ENCODE measurements at regions not wholly inside any gene's neighbourhood (a gene's known extent, or its start where the extent isn't known, plus 50 kb on each side); places are given as distances from the start of the nearest gene placed in this dataset.

DNA sequence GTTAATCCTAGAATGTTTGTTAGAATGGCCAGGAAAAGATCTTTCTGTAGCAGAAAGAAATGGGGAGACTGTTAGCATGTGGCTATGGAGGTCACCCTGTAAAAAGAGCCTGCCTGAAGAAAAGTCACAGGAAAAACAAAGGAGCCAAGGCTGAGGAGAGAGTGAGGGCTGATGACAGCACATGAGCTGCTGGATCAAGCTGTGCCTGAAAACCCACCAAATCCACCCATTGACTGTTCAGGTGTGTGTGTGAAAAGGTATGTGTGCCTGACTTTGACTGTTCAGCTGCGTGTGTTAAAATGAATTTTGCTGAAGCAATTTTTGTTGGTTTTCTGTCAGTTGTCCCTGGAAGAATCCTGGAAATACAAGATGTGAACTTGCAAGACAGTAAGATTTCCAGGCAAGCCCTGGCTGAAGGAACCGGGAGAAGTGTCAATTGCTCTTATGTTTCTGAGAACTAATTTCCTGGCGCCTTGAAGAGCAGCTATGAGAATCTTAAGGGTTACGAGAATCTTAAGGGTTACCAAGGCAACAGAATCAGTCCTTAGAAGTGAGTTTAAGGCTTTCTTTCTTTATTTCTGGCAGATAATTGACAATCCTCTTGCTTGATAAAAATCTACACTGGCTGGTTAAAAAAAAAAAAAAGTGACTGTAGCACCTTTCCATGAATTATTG lies 73.0 kb upstream of the LGALSL start:
- no peak for DNase-seq

DNA sequence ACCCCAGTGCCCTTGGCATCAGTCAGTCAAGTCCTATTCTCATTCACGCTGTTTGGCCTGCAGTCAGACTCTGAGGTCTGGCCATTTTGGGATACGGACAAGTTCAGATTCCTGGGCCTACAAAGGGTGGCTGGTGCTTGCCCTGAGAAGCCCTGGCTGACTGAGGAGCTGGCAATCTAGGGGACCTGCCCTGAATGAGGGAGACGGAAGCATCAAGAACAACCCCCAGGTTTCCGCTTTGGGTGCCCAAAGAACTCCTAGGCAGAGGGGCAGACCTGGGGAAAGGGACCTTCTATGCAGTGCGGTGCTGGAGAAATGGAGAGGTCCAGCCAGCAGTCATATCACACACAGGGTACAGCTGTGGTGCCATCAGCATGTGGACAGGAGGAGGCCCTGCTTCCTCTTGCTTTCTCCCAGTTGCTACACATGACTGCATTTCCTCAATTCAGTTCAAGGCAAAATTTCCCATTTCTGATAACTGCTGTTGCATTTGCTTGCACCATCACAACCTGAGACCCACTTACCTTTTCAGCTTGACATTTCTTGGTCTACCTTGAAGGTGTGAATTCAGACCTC lies 70.9 kb upstream of the LGALSL start:
- no peak for DNase-seq

DNA sequence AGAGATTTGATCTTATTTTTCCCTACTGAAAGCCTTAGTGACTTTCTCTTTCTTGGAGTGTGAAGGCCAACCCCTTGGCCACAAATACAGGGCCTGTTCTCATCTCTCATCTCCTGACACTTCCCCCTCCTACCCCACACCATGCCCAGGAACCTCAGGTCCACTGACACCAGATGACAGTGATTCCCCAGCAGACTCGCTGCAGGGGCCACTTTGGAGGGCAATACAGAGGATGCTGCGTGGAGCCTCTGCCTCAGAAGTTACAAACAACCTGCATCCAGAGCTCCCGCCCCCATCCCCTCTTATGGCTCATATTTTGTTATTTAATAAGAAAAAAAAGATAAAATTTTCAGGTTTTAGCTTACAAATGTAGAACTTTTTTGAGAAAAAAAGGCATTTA lies 70.1 kb upstream of the LGALSL start:
- no peak for DNase-seq

DNA sequence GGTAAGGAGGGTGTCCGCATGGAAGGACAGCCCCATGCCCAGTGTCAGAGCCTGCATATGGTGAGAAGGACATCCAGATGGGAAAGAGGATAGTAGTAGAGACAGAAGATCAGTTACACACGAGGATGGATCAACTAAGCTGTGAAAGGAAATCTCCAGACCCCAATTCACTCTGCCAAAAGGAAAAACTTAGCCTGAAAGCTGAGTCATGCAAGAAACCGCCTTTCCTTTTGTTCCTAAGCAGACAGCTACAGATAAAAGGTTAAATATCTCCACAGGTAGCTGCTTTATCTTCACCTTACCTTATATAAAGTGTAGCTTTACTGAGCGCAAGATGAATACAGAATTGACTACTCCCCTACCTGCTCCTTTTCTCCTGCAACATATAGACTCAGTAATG lies 67.3 kb upstream of the LGALSL start:
- DNase-seq: no peak

DNA sequence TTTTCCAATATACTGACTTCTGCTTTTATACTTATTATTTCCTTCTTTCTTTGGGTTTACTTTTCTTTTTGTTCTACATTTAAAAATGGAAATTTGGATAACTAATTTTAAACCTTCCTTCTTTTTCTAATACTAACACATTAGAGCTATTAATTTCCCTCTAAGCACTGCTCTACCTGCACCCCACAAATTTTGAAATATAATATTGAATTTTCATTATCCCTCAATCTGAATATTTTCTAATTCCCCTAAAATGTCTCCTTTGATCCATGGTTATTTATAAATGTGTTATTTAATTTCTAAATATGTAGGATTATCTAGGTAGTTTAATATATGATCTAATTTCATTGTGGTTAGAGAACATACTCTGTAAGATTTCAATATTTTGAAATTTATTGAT lies 63.4 kb upstream of the LGALSL start:
- DNase-seq: no peak

DNA sequence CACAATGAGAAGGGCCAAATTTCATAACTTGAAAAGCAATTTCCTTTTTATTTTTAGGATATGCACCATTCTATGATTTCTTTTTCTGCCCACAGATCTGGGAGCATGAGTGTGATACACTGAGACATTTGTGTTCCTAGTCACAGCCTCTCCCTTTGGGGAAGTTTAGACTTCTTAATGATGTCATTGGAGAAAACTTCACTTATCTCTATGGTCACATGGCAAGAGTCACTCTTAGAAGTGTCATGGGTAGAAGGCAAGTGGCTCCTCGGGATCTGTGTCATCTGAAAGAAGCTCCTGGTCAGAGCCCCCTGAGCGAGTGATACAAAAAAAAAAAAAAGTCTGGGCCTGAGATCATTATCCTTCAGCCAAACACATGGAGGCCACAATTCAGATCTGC lies 62.5 kb upstream of the LGALSL start:
- DNase-seq: no peak

DNA sequence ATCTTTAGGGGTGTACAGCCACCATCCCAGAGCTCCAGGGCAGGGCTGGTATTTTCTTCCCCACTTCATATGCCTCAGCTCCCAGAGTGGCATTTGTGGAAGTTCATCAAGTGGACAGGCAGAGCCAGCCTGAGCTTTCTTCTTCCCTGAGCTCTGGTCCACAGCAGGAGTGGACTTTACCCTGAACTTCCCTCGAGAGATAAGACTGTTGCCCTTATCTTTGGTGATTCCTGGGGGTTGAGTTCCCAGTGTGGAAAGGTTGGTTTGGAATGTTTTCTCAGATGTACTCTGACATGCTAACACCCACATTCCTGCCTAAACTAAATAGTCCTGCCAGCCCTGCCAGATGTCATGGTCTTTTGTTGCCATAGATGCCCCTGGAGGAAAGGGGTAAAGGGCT lies 62.0 kb upstream of the LGALSL start:
- DNase-seq: no peak

DNA sequence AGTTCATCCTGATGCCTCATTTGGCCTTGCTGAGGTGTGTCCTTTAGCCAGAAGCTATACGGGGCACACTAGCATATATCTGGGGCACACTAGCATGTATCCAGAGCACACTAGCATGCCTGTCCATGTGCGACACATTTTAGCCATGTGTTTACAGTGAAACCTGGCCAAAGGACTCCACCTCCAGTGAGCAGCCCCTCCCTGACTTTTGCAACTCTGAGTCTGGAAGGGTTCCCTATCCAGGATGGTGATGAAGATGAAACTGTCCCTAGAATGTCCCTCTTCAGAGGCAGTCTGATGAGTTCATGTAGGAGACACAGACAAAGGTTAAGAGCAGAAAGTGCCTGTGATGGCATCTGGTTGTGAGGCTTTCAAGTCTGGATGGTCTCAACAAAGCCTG lies 61.4 kb upstream of the LGALSL start:
- DNase-seq: no peak

DNA sequence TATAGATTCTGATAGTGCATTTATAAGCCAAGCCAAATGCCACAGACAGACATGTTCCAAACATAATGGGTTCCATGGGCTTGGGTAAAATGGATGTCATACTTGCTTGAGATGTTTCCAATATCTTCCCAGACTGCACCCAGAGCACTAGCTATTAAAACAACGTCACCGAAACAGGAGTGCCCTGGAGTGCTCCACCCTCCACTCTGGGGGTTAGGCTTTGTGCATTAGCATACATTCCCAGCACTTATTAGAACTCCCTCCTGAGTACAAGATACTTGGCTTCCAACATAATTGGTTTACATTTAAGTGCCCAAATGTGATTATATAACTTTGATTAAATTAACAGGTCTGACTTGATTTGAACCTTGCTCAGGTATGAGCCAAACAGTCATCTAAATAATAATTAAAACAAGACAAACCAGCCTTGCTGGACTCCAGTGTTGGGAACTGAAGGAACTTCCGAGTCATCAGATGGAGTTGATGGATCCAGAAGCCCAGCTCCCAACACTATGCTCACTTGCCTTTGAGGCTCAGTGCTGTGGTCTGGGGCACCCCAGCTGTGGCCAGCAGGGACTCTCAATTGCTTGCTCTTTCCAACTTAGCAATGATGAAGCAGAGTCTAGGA lies 60.5 kb upstream of the LGALSL start:
- DNase-seq: no peak

DNA sequence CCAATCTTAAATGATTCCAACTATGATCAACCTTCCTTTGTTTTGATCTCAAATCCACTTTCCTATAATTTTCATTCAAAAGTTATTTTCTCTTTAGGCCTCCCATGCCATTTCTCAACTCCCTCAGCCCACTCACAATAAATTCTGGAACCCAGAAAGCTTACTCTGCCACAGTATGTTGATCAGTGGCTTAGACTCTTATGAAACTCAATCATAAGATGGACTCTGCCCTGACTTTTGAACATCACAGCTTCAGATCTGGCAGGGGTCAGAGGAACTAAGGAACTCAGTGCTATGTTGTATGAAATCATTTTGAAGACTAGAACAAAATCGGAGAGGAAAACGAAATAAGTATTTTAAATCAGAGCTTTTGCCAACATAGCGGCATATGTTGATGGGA lies 59.8 kb upstream of the LGALSL start:
- DNase-seq: no peak

DNA sequence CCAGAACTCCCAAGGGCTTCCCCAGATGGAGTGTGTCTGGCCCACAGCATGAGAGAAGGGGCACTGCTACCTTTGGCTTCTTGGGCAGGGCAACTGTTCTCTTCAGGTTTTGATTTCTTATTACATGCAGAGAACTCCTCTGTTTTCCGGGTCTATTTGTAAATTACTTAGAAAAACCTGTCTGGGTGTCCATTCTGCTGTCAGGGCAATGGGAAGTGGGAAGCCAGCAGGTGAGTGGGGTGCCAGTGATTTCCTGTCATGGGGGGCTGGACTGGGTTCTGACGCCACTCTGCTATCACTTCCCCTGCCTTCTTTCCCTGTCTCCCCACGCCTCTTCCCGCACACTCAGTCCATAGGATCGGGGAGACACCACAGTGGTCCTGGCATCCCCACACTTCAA lies 58.0 kb upstream of the LGALSL start:
- no peak for DNase-seq

DNA sequence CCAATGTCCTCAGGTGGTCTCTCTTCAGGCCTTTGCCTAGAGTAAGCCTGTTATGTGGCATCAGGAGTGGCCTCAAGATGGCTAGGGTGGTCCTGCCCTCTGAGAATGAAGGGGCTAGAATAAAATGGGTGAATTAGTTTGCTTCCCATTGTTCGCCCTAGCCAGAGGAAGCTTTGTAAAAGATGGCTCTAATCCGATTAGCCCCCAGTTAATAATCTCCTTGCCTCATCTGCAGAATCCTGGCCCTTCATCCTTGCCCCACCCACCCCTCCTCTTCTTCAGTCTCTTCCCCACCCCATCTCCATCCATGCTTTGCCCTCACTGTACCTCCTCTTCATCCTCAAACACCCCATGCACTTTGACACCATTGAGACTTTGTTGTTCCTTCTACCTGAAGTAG lies 57.4 kb upstream of the LGALSL start:
- DNase-seq: no peak

DNA sequence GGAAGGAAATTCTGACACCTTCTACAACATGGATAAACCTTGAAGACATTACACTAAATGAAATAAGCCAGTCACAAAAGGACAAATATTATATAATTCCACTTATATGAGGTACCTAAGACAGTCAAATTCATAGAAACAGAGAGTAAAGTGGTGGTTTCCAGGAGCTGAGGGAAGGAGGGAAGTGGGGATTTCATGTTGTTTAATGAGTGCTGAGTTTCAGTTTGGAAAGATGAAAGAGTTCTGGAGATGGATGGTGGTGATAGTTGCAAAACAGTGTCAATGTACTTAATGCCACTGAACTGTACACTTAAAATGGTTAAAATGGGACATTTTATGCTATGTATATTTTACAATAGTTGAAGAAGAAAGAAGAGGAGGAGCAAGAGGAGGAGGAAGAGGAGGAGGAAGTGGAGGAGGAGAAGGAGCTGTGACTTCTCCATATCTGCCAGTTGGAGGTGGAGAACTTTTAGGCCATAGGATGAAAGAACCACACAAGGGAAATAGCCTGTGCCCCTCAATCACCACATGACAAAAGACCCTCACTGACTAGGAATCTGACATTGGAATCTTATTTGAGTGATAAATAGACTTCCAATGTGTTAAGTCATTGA lies 55.3 kb upstream of the LGALSL start:
- DNase-seq: no peak

DNA sequence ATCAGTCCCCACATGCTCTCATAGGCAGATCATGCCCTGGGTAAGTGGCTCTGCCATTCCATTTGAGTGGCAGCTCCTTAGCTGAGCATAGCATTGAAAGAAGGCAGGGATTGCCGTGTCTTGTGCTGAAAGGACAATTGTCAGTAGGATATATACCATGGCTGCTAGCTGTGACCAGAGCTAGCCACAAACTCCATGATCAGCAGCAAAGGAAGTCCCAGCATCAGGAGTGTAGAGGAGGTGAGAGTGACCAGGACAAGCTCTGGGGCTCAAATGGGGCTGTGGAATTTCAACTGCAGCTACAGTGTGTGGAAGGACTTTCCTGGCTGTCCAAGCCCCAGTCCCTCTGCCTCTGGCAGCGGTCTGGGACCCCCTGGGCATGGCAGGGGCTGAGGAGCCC lies 54.4 kb upstream of the LGALSL start:
- no peak for DNase-seq

DNA sequence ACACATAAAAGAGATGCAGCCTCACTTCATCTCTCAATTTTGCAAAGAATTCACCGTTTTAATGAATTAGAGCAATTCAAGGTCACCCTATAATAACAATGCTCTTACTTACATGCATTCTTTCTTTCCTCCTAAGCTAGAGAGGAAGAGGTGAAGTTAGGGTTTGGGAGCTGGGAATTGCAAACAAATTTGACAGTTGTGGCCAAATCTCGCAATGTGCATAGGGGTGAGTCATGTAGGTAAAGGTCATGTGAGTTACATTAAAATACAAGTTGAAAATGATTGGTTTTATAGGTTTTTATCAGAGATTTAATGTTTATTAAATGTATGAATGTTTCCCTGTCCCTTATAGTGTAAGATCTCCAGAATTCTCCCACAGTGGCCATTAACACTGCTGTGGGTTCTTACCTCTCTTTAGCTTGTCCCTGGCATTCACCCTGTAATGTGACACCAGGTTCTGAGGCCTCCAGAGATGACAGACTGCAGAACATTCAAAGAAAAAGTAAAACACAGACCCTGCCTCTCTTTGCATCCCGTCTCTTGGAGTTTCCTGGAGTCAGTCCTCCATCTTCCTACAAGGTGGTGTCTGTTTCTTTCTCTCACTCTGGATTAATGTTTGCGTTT lies 53.7 kb upstream of the LGALSL start:
- no peak for DNase-seq

DNA sequence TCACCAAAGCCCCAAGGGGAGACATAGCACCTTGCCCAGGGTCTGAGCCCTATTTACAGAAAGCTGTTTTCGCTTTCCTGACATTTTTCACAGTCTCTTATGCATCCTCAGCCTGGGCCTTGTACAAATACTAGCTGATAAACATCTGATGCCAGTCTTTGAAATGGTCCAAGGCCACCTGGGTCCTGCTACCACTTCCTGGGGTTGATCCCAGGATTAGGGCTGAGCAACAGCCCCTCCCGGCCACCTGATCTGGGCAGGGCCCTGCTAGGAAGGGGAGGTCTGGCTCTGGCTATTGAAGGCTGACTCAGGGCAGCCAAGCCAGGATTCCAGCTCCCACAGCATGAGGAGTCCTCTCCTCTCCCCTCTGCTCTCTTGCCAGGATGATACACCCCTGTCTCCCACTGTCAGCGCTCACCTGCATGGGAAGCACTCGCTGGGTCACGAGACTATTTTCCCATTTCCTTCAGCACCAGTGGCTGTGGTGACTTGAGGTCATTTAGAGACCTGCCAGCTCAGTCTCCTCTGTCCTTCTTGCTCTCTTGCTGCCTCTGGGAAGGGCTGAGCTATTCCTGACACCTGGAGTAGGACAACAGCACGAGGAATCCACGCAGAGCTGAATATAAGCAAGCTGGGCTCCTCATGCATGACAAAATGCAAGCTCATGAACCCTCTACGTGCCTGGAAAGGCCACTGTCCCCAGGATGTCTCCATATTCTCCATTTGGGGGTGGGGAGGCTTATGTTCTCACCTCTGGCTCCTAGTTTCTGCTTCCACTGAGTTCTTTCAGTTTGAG lies 53.0 kb upstream of the LGALSL start:
- DNase-seq: no peak

DNA sequence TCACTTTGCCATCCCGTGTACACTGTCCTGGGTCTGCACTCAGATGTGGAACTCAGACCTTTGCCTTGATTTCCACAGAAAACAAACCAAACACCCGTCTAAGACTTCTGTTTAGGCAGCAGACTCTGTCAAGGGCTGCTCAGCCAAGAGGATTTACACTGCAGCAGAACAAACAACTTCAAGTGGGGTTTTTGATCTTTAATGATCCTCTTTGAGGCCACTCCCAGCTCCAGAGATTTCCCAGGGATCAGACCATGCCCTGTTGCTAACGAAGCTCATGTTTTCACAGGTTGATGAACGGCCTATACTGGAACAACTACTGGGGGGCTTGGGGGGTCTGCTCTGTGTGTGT lies 52.5 kb upstream of the LGALSL start:
- DNase-seq: no peak

DNA sequence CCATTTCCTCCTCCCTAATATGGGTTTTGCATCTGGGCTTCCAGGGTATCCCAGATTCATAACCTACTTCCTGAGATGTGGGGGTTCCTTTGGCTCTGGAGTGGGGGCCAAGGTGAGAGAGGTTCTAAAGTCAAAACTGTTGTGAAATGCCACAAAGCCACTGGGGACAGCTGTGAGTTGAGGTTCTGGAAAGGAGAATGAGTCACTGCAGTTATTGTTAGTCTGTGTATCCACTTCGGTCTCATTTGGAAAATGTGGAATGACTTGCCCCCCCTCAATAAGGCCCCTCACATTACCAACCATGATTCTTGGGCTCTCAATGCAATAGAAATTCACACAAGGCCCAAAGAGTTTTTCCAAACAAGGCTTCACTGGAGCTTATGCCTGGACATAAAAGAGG lies 51.1 kb upstream of the LGALSL start:
- no peak for DNase-seq

DNA sequence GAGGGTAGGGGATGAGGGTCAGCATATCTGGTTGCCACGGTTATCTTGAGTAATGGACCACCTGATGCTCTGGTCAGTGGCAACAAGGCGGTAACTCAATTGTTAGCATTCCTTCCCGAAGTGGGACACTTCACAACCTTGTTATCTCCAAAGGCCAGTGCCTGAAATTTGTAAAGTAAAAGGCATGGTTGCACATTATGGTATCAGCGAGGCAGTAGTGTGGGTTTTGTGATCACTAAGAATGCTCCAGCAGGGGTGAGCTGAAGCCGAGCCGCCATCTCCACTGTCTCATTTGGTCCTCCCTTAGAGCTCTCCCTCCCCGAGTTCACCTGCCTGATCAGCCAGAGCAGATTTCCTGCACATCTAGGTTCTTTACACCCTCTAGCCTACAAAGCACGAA lies 50.5 kb upstream of the LGALSL start:
- no peak for DNase-seq

DNA sequence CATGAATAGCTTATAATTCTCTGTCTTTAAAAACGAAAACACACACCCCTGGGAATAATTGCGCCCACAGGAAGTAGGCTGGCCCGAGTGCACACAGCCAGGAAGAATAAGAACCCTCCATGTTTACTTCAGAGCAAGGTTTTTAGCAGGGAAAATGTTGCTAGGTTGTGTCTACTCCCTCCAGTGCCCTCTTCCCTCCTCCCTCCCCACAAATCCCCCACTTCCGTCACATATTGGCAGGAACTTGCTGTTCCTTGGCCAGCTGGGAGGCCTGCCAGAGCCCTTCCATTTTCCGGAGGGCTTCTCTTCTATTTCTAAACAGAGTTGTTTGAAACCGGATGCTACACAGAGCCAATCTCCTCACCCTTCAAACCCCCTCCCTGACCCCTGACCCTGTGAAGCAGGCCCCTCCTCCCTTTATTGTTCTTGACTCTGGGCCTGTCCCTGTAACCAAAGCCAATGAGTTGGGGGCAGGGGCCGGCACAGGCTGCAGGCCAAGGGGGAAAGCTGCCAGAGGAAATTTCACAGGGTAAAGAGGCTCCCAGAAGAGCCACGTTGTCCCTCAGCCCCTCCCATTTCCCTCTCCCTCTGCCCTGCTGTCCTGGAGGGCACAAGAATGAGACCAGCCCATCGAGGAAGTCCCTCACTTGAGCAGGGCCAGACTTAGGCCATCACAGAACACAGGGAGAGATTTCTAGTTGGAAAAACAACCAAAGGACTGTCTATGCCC lies 49.8 kb upstream of the LGALSL start:
- DNase-seq: no peak
